22Rv1 (cell line): ENCODE measurements at regions not wholly inside any gene's neighbourhood (a gene's known extent, or its start where the extent isn't known, plus 50 kb on each side); places are given as distances from the start of the nearest gene placed in this dataset.

ENCODE experiments used
- ZFX ChIP-seq: fragments of 450-650 bp; IDR thresholded peaks from 2 replicates; pipeline ENCODE4 v1.6.1; 2017; ENCODE audit warnings: antibody characterized with exemption, borderline replicate concordance
- TF ChIP-seq, protein P1 (sequence below): fragments of 450-650 bp; IDR thresholded peaks from 2 replicates; pipeline ENCODE4 v1.5.1; 2017; ENCODE audit warnings: mild to moderate bottlenecking

DNA sequence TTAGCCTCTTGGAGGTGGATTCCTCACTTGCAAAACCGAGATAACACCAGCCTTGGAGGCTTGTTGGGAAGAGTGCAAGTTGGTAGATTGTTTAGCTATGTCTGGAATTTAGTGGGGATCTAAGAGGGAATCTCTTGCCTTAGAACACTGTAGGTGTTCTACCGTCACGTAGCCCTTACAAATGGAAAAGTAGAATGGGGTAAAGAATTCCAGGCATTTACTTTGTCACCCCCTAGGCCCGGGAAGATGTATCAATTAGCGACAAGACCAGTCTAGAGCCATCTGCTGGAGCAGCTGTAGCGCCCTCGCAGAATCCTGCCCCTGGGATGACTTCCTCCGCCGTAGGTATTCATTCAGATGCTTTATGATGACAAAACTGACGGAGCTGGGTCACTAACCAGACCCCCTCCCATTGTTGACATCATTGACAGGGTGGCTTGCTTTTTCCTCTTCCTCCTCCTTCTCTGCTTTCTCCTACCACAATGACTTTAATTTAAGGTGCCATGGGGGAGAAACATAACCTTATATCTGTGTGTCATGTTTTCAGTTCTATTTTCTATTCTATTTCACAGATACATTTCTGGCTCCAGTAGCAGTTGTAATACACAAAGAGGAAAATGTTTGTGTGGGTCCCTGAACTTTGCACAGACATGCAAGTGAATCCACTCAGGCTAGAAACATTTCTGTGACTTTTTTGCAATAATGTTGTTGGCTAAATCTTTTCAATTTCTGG lies 262.6 kb upstream of the LYZL1 start:
- TF ChIP-seq, protein P1, sequence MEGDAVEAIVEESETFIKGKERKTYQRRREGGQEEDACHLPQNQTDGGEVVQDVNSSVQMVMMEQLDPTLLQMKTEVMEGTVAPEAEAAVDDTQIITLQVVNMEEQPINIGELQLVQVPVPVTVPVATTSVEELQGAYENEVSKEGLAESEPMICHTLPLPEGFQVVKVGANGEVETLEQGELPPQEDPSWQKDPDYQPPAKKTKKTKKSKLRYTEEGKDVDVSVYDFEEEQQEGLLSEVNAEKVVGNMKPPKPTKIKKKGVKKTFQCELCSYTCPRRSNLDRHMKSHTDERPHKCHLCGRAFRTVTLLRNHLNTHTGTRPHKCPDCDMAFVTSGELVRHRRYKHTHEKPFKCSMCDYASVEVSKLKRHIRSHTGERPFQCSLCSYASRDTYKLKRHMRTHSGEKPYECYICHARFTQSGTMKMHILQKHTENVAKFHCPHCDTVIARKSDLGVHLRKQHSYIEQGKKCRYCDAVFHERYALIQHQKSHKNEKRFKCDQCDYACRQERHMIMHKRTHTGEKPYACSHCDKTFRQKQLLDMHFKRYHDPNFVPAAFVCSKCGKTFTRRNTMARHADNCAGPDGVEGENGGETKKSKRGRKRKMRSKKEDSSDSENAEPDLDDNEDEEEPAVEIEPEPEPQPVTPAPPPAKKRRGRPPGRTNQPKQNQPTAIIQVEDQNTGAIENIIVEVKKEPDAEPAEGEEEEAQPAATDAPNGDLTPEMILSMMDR = no peak
- no peak for TF ChIP-seq ZFX
